ENCODE measurements at regions not wholly inside any gene's neighbourhood (a gene's known extent, or its start where the extent isn't known, plus 50 kb on each side); places are given as distances from the start of the nearest gene placed in this dataset.
"Not testable (repeated sequence)": the region's sequence is repeated elsewhere in the genome, so short reads cannot be mapped to it uniquely, and the experiment has no call there.

GRCh38 chr2:231644426-231644825, 51.8 kb downstream of the TEX44 start:
- DNase-seq: no peak

- no peak for DNase-seq
These were observed 53.8 kb downstream of the TEX44 start for GRCh38 chr2:231646476-231646875.

DNA sequence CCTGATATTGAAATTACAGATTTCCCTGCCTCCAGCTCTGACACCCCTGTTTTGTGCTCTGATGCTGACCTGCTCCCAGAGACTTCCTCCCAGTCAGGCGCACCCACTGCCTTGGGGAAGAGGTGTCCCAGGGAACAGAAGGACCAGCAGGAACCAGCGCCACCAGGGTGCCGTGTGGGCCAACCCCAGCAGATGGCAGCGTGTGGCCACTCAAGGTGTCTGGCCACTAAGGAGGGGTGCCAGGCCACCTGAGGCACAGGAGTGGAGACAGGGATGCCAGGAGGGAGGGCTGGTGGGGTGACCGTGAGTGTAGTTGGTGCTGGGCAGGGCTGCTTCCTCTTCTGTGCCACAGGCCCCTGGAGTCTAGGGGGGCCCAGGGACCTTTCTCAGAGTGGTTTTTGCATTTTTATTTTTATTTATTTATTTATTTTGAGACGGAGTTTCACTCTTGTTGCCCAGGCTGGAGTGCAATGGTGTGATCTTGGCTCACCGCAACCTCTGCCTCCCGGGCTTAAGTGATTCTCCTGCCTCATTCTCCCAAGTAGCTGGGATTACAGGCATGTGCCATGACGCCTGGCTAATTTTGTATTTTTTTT, 56.0 kb downstream of the TEX44 start:
- peak; percentile 27 for DNase-seq

- DNase-seq: not testable (repeated sequence)
These were observed 56.8 kb upstream of the PTMA start for GRCh38 chr2:231651561-231651960.

DNA sequence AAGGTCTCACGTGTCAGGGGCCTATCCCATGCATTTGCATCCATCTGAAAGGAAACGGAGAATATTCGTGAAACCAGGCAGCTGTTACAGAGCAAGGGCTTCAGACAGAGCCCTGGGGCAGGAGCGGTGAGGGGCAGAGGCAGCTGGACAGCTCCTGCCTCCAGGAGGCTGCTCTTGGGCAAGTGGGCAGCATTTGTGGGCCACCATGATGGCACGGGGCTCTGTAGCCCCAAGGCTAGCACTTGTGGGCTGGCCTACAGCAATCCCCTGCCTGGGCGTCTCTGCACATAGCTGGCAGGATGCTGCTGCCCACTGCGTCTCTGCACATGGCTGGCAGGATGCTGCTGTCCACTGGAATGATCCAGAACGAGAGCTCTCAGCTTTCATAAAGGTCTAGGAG, 52.8 kb upstream of the PTMA start:
- no peak for DNase-seq

DNA sequence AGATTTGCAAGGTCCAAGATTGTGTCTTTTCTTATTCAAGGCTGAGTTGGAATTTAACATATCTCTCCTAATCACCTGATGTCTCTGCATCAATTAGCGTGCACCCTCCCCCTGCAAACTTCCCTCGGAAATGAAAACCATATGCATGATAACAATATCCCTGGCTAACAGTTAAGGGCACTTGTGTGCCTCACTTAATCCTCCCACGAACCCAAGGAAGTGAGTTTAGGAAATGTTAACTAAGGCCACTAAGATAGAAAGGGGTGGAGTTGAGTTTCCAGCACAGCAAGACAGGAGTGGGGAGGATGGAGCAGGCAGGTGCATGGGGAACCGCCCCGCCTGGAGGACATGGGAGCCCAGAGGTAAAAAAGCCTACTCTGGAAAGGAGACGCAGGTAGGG, 52.4 kb upstream of the PTMA start:
- DNase-seq: no peak
